ENCODE measurements at regions not wholly inside any gene's neighbourhood (a gene's known extent, or its start where the extent isn't known, plus 50 kb on each side); places are given as distances from the start of the nearest gene placed in this dataset.
A peak's percentile ranks its signal among the peaks of the same experiment; 100 is the strongest.

DNA sequence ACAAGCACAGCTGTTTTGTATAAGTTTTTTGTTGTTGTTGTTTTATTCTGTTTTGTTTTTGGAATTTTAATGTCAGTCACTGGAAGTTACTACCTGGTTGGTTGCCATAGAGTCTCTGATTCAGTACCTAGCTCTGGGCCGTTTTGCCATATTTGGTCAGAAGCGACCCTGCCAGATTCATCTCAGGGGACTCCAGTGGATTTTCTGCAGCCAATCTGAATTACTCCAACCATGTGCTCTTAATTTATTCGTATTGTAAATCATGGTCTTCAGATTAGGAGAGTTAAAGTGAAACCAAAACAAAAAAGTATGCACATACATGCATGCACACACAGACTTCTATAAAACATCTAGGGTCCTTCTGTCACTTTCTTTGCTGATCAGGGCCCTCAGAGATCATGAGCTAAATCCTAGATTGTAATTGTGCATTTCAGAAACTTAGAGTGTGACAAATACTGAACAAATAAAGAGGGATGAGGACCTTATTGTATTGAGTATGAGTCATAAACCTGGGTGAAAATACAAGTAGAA, 317.4 kb upstream of the UBE2E3 start:
- H3K9ac ChIP-seq (ENCODE audit: low read length): no peak overlapping the region
- H3K4me3 ChIP-seq (ENCODE audit: insufficient read depth, low read depth, low read length): no peak overlapping the region
- DNase-seq (ENCODE audit: low read depth) (no peak), FAIRE-seq (peak; percentile 20)
- Mint-ChIP-seq H3K4me3 (ENCODE audit: unreplicated experiment) (no peak overlapping the region), H3K9me3 (ENCODE audit: unreplicated experiment) (no peaks in the 10 kb centered on the region), H3K27ac (ENCODE audit: unreplicated experiment) (no peak overlapping the region), H3K36me3 (ENCODE audit: low read depth, unreplicated experiment) (no peaks in the 10 kb centered on the region), H3K27me3 (ENCODE audit: low read depth, unreplicated experiment) (no peaks in the 10 kb centered on the region), H3K4me1 (ENCODE audit: low read depth, unreplicated experiment) (no peaks in the 10 kb centered on the region)
- H3K79me2 ChIP-seq (ENCODE audit: insufficient read depth, low read length): no peaks in the 10 kb centered on the region
- TF ChIP-seq EZH2 (IDR thresholded peaks at IDR 0.05; ENCODE audit: insufficient read depth, low read length): no peak
- TF ChIP-seq, protein P1, sequence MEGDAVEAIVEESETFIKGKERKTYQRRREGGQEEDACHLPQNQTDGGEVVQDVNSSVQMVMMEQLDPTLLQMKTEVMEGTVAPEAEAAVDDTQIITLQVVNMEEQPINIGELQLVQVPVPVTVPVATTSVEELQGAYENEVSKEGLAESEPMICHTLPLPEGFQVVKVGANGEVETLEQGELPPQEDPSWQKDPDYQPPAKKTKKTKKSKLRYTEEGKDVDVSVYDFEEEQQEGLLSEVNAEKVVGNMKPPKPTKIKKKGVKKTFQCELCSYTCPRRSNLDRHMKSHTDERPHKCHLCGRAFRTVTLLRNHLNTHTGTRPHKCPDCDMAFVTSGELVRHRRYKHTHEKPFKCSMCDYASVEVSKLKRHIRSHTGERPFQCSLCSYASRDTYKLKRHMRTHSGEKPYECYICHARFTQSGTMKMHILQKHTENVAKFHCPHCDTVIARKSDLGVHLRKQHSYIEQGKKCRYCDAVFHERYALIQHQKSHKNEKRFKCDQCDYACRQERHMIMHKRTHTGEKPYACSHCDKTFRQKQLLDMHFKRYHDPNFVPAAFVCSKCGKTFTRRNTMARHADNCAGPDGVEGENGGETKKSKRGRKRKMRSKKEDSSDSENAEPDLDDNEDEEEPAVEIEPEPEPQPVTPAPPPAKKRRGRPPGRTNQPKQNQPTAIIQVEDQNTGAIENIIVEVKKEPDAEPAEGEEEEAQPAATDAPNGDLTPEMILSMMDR (IDR thresholded peaks at IDR 0.05; ENCODE audit: insufficient read depth, low read depth, low read length): no peak
- no peaks in the 10 kb centered on the region for H3K36me3 ChIP-seq (ENCODE audit: insufficient read depth, low read length)
- peaks cover 8% of the 10 kb centered on the region for H3K4me1 ChIP-seq (ENCODE audit: insufficient read depth, low read length)
- H3K4me2 ChIP-seq (ENCODE audit: low read length): peak overlapping the region; percentile 49
- H2AFZ ChIP-seq (ENCODE audit: low read depth, low read length): no peak overlapping the region
- H4K20me1 ChIP-seq (ENCODE audit: insufficient read depth, low read length): no peaks in the 10 kb centered on the region
- H3K9me3 ChIP-seq (ENCODE audit: insufficient read depth, low read depth, low read length): no peaks in the 10 kb centered on the region
- H3K27me3 ChIP-seq (ENCODE audit: insufficient read depth, low read length): no peaks in the 10 kb centered on the region
- H3K27ac ChIP-seq (ENCODE audit: low read depth, low read length): no peak overlapping the region

DNA sequence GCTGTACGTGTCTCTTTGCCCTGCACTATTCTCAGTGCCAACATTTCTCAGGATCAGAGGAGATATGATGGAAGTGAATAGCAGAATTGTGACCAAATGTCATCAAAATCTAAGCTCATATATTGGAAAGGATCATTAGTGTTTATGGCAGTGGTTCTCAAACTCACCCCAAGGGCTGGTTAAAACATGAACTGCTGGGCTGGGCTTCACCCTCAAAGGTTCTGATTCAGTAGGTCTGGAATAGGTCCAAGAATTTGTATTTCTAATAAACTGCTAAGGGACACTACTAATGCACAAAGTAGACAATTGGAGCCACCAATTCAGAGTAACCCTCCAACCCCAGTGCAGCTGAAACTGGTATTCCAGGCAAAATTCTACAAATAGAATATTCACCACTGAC, 317.9 kb upstream of the UBE2E3 start:
- FAIRE-seq: no peak
- Histone ChIP-seq H4K20me1 (ENCODE audit: insufficient read depth, low read length) (no peaks in the 10 kb centered on the region), H3K4me1 (ENCODE audit: insufficient read depth, low read length) (peaks cover 9% of the 10 kb centered on the region), H3K36me3 (ENCODE audit: insufficient read depth, low read length) (no peaks in the 10 kb centered on the region), H3K4me3 (ENCODE audit: insufficient read depth, low read depth, low read length) (no peak overlapping the region), H3K4me2 (ENCODE audit: low read length) (peak overlapping the region; percentile 49), H3K27ac (ENCODE audit: low read depth, low read length) (no peak overlapping the region), H3K9ac (ENCODE audit: low read length) (no peak overlapping the region), H3K9me3 (ENCODE audit: insufficient read depth, low read depth, low read length) (no peaks in the 10 kb centered on the region), H3K79me2 (ENCODE audit: insufficient read depth, low read length) (no peaks in the 10 kb centered on the region), H3K27me3 (ENCODE audit: insufficient read depth, low read length) (no peaks in the 10 kb centered on the region), H2AFZ (ENCODE audit: low read depth, low read length) (no peak overlapping the region)
- no peak overlapping the region for H3K4me3 Mint-ChIP-seq (ENCODE audit: unreplicated experiment)
- H3K9me3 Mint-ChIP-seq (ENCODE audit: unreplicated experiment): no peaks in the 10 kb centered on the region
- no peaks in the 10 kb centered on the region for H3K36me3 Mint-ChIP-seq (ENCODE audit: low read depth, unreplicated experiment)
- no peak overlapping the region for H3K27ac Mint-ChIP-seq (ENCODE audit: unreplicated experiment)
- TF ChIP-seq, protein P1 (IDR thresholded peaks at IDR 0.05; ENCODE audit: insufficient read depth, low read depth, low read length): no peak
- no peak for TF ChIP-seq EZH2 (IDR thresholded peaks at IDR 0.05; ENCODE audit: insufficient read depth, low read length)
- no peaks in the 10 kb centered on the region for H3K27me3 Mint-ChIP-seq (ENCODE audit: low read depth, unreplicated experiment)
- peaks cover under 1% of the 10 kb centered on the region for H3K4me1 Mint-ChIP-seq (ENCODE audit: low read depth, unreplicated experiment)
- no peak for DNase-seq (ENCODE audit: low read depth)

DNA sequence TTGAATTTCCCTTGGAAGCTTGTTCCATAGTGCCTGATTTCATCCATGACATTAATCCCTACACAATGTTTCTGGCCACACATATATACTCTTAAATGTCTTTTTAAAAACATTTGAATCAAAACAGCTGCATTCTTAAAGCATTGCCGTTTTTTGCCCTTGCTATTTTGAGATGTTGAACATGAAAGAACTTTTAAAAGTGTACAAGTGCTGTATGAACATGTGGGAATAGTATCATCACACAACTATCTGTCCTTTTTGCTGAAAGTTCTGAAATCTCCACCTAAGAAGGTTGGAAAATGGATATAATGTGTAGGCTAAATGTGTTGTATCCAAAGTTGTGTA, 318.7 kb upstream of the UBE2E3 start:
- no peak overlapping the region for H3K4me2 ChIP-seq (ENCODE audit: low read length)
- no peak for TF ChIP-seq EZH2 (IDR thresholded peaks at IDR 0.05; ENCODE audit: insufficient read depth, low read length)
- TF ChIP-seq, protein P1 (IDR thresholded peaks at IDR 0.05; ENCODE audit: insufficient read depth, low read depth, low read length): no peak
- no peaks in the 10 kb centered on the region for H3K9me3 ChIP-seq (ENCODE audit: insufficient read depth, low read depth, low read length)
- H3K27ac ChIP-seq (ENCODE audit: low read depth, low read length): no peak overlapping the region
- no peaks in the 10 kb centered on the region for H3K36me3 ChIP-seq (ENCODE audit: insufficient read depth, low read length)
- H3K27me3 ChIP-seq (ENCODE audit: insufficient read depth, low read length): no peaks in the 10 kb centered on the region
- DNase-seq (ENCODE audit: low read depth) (no peak), FAIRE-seq (no peak)
- H2AFZ ChIP-seq (ENCODE audit: low read depth, low read length): no peak overlapping the region
- peaks cover 16% of the 10 kb centered on the region for H3K4me1 ChIP-seq (ENCODE audit: insufficient read depth, low read length)
- Mint-ChIP-seq H3K9me3 (ENCODE audit: unreplicated experiment) (no peaks in the 10 kb centered on the region), H3K4me3 (ENCODE audit: unreplicated experiment) (no peak overlapping the region), H3K27ac (ENCODE audit: unreplicated experiment) (no peak overlapping the region), H3K36me3 (ENCODE audit: low read depth, unreplicated experiment) (no peaks in the 10 kb centered on the region), H3K4me1 (ENCODE audit: low read depth, unreplicated experiment) (peaks cover 9% of the 10 kb centered on the region), H3K27me3 (ENCODE audit: low read depth, unreplicated experiment) (no peaks in the 10 kb centered on the region)
- H4K20me1 ChIP-seq (ENCODE audit: insufficient read depth, low read length): no peaks in the 10 kb centered on the region
- H3K4me3 ChIP-seq (ENCODE audit: insufficient read depth, low read depth, low read length): no peak overlapping the region
- no peaks in the 10 kb centered on the region for H3K79me2 ChIP-seq (ENCODE audit: insufficient read depth, low read length)
- H3K9ac ChIP-seq (ENCODE audit: low read length): no peak overlapping the region

Data from astrocyte (in vitro differentiated cells and primary cell).